Hepatocyte (in vitro differentiated cells): ENCODE measurements at regions not wholly inside any gene's neighbourhood (a gene's known extent, or its start where the extent isn't known, plus 50 kb on each side); places are given as distances from the start of the nearest gene placed in this dataset.

Experiments
- DNase-seq: peaks from one replicate; pipeline ENCODE4 v3.0.0-alpha.2; 2016; ENCODE audit warnings: low spot score
- H2AFZ ChIP-seq: fragments of 200-600 bp; sonication (generic); 2 replicates; pipeline ENCODE4 v1.6.0; 2016; ENCODE audit warnings: antibody characterized with exemption, mild to moderate bottlenecking
- H3K27ac ChIP-seq: fragments of 200-600 bp; sonication (generic); 2 replicates; pipeline ENCODE4 v1.5.1; 2016; ENCODE audit warnings: mild to moderate bottlenecking
- H3K27me3 ChIP-seq: fragments of 200-600 bp; sonication (generic); 2 replicates; pipeline ENCODE4 v1.6.1; 2016
- H3K36me3 ChIP-seq: fragments of 200-600 bp; sonication (generic); replicated peaks from 2 replicates; pipeline ENCODE4 v1.5.1; 2016; ENCODE audit warnings: low read depth; ENCODE audit not compliant: insufficient read depth
- H3K4me1 ChIP-seq: fragments of 200-600 bp; sonication (generic); 2 replicates; pipeline ENCODE4 v1.5.1; 2016; ENCODE audit warnings: mild to moderate bottlenecking, moderate library complexity; ENCODE audit not compliant: insufficient read depth
- H3K4me2 ChIP-seq: fragments of 200-600 bp; sonication (generic); 2 replicates; pipeline ENCODE4 v1.6.0; 2016
- H3K4me3 ChIP-seq: fragments of 200-600 bp; sonication (generic); 2 replicates; pipeline ENCODE4 v1.5.1; 2016; ENCODE audit warnings: mild to moderate bottlenecking
- H3K79me2 ChIP-seq: fragments of 200-600 bp; sonication (generic); 2 replicates; pipeline ENCODE4 v1.6.0; 2017; ENCODE audit warnings: mild to moderate bottlenecking
- H3K9me2 ChIP-seq: fragments of 200-600 bp; sonication (generic); replicated peaks from 2 replicates; pipeline ENCODE4 v1.6.0; 2017; ENCODE audit warnings: mild to moderate bottlenecking; ENCODE audit not compliant: insufficient read depth
- H3K9me3 ChIP-seq: fragments of 200-600 bp; sonication (generic); 2 replicates; pipeline ENCODE4 v1.5.1; 2016; ENCODE audit warnings: low read depth, mild to moderate bottlenecking
- H4K20me1 ChIP-seq: fragments of 200-600 bp; sonication (generic); 2 replicates; pipeline ENCODE4 v1.6.0; 2016; ENCODE audit warnings: mild to moderate bottlenecking; ENCODE audit not compliant: insufficient read depth, poor library complexity, severe bottlenecking
- CTCF ChIP-seq: fragments of 200-600 bp; sonication (generic); IDR thresholded peaks from 2 replicates; pipeline ENCODE4 v1.5.1; 2016; ENCODE audit warnings: antibody characterized with exemption, mild to moderate bottlenecking; ENCODE audit not compliant: poor library complexity
- EZH2 ChIP-seq: fragments of 200-600 bp; sonication (generic); IDR thresholded peaks from 2 replicates; pipeline ENCODE4 v1.6.1; 2016; ENCODE audit warnings: antibody characterized with exemption, mild to moderate bottlenecking, borderline replicate concordance
- EZH2phosphoT487 ChIP-seq: fragments of 200-600 bp; sonication (generic); IDR thresholded peaks from one replicate; pipeline ENCODE4 v1.6.1; 2018; ENCODE audit warnings: antibody characterized with exemption, mild to moderate bottlenecking, low read depth, moderate library complexity; ENCODE audit not compliant: unreplicated experiment, severe bottlenecking
- WGBS: methylation state at CpG from one replicate; pipeline ENCODE4 v1.1.6; 2016; ENCODE audit warnings: low lambda C conversion rate; ENCODE audit errors: missing lambda C conversion rate; 5-methylcytosine and 5-hydroxymethylcytosine counted together

GRCh38 chr9:26559506-26559905, 333.1 kb downstream of the CAAP1 start:
- Histone ChIP-seq H3K4me2 (no peak overlapping the region), H3K9me2 (no peaks in the 10 kb centered on the region)
- WGBS: 90% methylated on average over 3 of the region's 3 CpGs

GRCh38 chr9:26551971-26552370, 340.6 kb downstream of the CAAP1 start:
- Histone ChIP-seq H4K20me1 (no peaks in the 10 kb centered on the region), H3K9me2 (no peaks in the 10 kb centered on the region), H3K4me1 (no peaks in the 10 kb centered on the region), H3K4me3 (no peak overlapping the region), H3K27ac (no peak overlapping the region), H3K4me2 (no peak overlapping the region), H2AFZ (no peak overlapping the region), H3K79me2 (no peaks in the 10 kb centered on the region), H3K9me3 (no peaks in the 10 kb centered on the region), H3K36me3 (no peaks in the 10 kb centered on the region), H3K27me3 (no peaks in the 10 kb centered on the region)
- DNase-seq: no peak
- TF ChIP-seq EZH2phosphoT487 (no peak), EZH2 (no peak), CTCF (no peak)

More at GRCh38 chr9:26559506-26559905, 333.1 kb downstream of the CAAP1 start:
- H2AFZ ChIP-seq: no peak overlapping the region
- no peak overlapping the region for H3K27ac ChIP-seq
- H3K4me3 ChIP-seq: no peak overlapping the region
- H3K9me3 ChIP-seq: no peaks in the 10 kb centered on the region
- no peaks in the 10 kb centered on the region for H3K27me3 ChIP-seq
- H3K4me1 ChIP-seq: no peaks in the 10 kb centered on the region
- H4K20me1 ChIP-seq: no peaks in the 10 kb centered on the region
- no peaks in the 10 kb centered on the region for H3K36me3 ChIP-seq
- TF ChIP-seq CTCF: no peak
- TF ChIP-seq EZH2phosphoT487: no peak
- TF ChIP-seq EZH2: no peak
- H3K79me2 ChIP-seq: no peaks in the 10 kb centered on the region
- no peak for DNase-seq

- H3K79me2 ChIP-seq: no peaks in the 10 kb centered on the region
- TF ChIP-seq EZH2phosphoT487: no peak
- no peak overlapping the region for H3K27ac ChIP-seq
- no peaks in the 10 kb centered on the region for H4K20me1 ChIP-seq
- H2AFZ ChIP-seq: no peak overlapping the region
- H3K4me2 ChIP-seq: no peak overlapping the region
- H3K9me2 ChIP-seq: no peaks in the 10 kb centered on the region
- WGBS: 51% methylated on average over 2 of the region's 2 CpGs
- H3K4me3 ChIP-seq: no peak overlapping the region
- no peaks in the 10 kb centered on the region for H3K27me3 ChIP-seq
- no peaks in the 10 kb centered on the region for H3K9me3 ChIP-seq
- DNase-seq: no peak
- H3K36me3 ChIP-seq: no peaks in the 10 kb centered on the region
- H3K4me1 ChIP-seq: no peaks in the 10 kb centered on the region
These were observed 341.2 kb downstream of the CAAP1 start for GRCh38 chr9:26551451-26551850.

GRCh38 chr9:26548781-26549290, 343.8 kb downstream of the CAAP1 start:
- H3K79me2 ChIP-seq: no peaks in the 10 kb centered on the region
- H3K27ac ChIP-seq: no peak overlapping the region
- H3K4me2 ChIP-seq: no peak overlapping the region
- no peaks in the 10 kb centered on the region for H3K9me3 ChIP-seq
- no peak overlapping the region for H2AFZ ChIP-seq
- H3K27me3 ChIP-seq: no peaks in the 10 kb centered on the region
- WGBS: 75% methylated on average over 4 of the region's 4 CpGs
- H3K36me3 ChIP-seq: no peaks in the 10 kb centered on the region
- no peak overlapping the region for H3K4me3 ChIP-seq
- H3K9me2 ChIP-seq: no peaks in the 10 kb centered on the region
- no peak for TF ChIP-seq EZH2
- TF ChIP-seq CTCF: no peak
- TF ChIP-seq EZH2phosphoT487: no peak
- H4K20me1 ChIP-seq: no peaks in the 10 kb centered on the region
- H3K4me1 ChIP-seq: no peaks in the 10 kb centered on the region
- no peak for DNase-seq
